ENCODE measurements at regions not wholly inside any gene's neighbourhood (a gene's known extent, or its start where the extent isn't known, plus 50 kb on each side); places are given as distances from the start of the nearest gene placed in this dataset.

DNA sequence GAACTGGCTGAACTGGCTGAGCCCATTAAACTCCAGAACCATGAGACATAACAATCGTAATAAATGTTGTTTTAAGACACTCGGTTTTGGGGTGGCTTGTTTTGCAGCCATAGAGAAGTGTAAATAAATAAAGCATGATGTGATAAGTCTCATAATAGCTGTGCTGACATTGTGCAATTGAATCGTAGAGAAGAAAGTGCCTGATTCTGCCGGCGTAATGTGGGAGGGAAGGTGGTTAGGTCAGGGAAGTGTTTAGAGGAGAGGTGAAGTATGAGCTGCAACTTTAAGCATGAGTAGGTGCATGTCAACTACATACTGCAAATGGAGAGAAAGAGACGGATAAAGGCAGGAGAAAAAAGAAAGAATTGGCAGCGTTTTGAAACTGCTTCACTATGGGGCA, 217.1 kb downstream of the BLID start:
- no peak for DNase-seq

- DNase-seq = no peak
These were observed 220.1 kb downstream of the BLID start for GRCh38 chr11:121895919-121896318.

- no peak for DNase-seq
These were observed 221.4 kb downstream of the BLID start for GRCh38 chr11:121894581-121894980.

DNA sequence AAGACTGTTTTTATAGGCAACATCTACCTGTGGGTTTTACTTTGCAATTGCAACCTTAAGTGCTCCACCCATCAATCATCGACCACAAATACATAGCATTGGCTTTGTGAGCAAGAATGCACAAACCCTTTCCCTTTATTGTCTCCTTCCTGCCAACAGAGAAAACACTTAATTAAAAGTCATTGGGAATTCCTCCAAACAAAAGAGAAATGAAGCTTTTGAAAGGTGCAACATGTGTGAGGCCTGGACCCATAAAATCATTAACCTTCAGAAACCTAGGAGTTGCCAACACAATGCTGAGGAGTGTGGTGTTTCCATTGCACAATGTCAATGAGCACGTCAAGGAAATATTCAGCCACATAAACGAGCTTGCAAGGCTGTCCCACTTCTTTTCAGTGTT, 223.2 kb downstream of the BLID start:
- no peak for DNase-seq

DNA sequence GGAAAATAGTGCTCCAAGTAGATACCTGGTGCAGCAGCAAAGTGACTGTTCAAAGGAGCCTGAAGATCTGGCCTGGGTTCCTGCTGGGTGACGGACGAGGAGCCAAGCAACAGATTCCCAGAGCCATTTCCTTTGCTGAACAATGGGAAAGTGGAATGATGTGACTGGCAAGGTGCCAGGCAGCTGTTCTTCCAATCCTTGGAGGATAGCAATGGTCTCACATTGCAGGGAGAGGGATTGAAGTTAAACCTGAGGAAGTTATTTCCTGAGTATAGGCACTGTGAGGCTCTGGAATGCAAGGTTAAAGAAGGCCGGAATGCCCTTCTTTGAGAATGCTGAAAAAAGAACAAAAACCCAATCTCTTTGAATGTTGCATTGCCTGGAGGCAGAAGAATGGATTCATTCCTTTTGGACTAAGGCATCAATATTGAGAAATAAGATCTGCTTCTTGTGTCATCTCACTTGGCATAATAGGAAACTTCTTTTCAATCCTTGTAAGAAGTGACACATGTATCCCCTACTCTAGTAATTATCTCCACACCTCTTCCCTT, 223.8 kb downstream of the BLID start:
- DNase-seq = no peak

DNA sequence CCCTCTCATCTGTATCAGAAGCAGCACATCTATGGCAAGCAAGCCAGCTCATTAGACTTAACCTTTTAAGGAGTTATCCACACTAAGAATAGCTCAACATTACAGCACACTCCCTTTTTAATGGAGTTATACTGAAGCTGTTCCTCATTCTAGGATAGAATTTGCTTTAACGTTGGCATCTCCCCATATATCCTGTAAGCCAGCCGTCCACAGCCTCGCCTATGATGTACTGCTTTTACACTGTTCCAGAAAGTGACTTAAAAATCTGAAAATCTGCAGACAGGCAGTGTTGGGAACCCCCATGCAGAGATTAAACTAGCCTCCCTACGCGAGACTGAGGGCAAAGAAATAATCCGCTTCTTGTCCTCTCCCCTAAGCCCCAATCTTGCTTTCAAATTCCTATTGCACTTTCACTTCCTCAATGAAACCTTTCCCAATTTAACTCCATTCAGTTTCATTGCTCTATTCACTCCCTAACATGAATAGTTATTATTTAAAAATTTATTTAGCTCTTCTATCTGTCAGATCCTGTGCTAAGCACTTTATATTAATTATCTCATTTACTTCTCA, 225.0 kb downstream of the BLID start:
- DNase-seq = no peak

GRCh38 chr11:121890377-121890776, 225.6 kb downstream of the BLID start:
- peak in 2 of 14 donors; percentile 15 to 82 for DNase-seq

- DNase-seq = no peak
These were observed 226.1 kb downstream of the BLID start for GRCh38 chr11:121889931-121890330.

GRCh38 chr11:121889186-121889585, 226.8 kb downstream of the BLID start:
- DNase-seq = no peak

GRCh38 chr11:121887976-121888557, 227.9 kb downstream of the BLID start:
- DNase-seq = no peak

- no peak for DNase-seq
These were observed 228.4 kb downstream of the BLID start for GRCh38 chr11:121887569-121887968.

DNA sequence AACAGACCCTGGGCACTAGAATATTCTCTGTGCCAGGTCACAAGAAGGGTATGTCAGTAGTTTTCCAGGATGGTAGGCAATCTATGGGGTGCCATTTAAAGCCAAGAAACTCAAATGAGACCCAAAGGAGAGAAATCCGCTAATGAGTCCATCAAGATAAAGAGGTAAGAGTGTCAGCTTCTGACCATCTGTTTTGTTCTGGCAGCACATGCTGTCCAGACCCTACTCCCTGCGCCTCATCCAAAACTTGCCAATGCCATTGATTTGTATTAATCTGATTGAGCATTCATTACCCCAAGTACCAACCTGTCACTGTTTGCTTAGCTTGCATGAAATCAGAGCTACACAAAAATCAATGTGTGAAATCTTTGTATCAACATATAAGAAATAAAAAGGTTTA, 229.0 kb downstream of the BLID start:
- peak in 1 of 14 donors; percentile 49 for DNase-seq

DNA sequence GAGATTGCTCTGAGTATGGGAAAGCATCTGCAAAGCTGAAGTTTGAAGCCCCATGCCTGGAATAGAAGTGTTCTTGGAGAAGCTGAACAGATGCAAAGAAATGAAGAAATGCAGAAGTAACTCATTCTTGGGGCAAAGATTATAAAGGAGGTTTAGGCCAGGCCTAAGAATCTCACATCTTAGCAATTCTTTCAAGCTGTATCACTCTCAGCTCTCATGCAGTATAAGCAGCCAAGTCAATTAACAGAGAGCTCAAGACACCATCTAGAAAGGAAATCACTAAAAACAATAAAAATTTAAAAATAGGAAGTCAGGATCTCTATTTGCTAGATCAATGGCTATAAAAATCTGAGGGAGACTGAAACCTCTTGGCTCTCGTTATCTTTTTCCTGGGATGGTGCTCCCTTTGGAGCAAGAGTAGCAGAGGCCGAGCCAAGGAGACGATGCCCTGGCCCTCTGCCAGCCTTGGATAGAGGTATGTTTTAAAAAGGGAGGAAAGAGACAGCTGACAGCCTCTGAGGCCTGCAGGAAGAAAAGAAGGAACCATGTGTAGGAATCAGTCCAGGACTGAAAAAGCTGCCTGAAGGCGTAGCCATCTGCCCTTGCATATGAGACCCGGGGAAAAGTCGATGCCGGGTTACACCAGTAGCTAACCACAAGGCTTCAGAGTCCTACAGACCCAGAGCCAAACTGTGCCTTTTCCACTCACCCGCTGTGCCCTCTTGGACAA, 229.8 kb downstream of the BLID start:
- peak in 8 of 14 donors; percentile 7 to 88 (median 30) for DNase-seq

GRCh38 chr11:121884626-121885025, 231.4 kb downstream of the BLID start:
- no peak for DNase-seq

GRCh38 chr11:121881806-121882205, 234.2 kb downstream of the BLID start:
- no peak for DNase-seq

DNA sequence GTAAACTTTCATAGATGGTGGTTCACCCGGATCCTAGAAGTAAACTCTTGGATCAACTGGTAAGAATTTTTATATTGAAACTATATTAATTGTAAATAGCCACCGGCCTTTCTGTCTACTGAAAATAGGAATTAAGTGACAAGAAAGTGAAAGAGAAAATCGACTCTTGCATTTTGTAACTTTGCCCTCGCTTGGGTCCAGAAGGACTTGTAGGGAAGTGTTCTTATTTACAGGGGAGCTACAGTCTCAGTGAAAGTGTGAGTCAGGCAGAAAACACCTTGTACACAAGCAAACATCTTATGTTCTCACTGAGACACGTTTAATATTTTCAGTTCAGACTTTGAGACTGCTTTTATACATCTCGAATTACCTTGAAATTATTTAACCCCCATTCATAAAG, 238.9 kb downstream of the BLID start:
- DNase-seq = no peak

- DNase-seq = no peak
These were observed 242.2 kb downstream of the BLID start for GRCh38 chr11:121873766-121874165.

GRCh38 chr11:121872356-121872755, 243.7 kb downstream of the BLID start:
- DNase-seq = no peak

GRCh38 chr11:121870206-121871045, 245.6 kb downstream of the BLID start:
- DNase-seq = no peak

DNA sequence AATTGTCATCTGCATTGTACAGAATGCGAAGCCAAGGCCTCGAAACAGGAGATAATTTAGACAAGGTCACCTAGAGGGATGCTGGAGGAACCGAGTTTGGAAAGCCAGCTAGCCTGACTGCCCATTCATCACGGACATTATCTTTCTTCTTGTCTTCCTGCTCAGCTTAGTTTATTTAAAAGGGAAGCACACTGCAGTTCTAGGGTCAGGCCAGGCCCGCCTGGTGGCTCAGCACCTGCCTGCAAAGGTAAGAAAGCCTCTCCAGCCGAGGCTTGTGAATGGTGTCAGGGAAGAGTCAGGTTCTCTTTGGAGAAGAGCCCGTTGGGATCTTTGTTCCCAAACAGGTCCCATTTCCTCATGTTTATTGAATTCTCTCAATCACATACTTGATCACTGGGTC, 246.5 kb downstream of the BLID start:
- DNase-seq = no peak

DNA sequence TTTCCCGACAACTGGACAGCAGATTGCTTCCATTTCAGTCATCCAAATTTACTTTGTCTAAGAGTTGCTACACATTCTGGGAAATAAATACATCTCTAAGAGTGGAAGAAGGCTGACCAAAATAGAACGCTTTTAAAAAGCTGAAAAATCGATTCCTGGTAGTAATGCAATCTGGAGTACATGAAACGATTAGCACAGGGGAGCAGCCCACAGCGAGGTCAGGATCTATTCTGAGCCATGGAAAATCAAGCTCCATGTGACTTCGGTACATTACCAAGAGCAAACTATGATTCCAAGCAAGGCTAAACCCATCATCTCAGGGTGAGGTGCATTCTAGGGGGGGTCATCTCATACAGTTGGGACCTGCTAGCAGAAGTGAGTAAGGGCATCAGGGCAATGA, 249.3 kb downstream of the BLID start:
- DNase-seq = no peak

GRCh38 chr11:121864660-121865059, 251.4 kb downstream of the BLID start:
- DNase-seq = no peak

- DNase-seq = no peak
These were observed 252.9 kb downstream of the BLID start for GRCh38 chr11:121863126-121863525.
